ENCODE measurements at regions not wholly inside any gene's neighbourhood (a gene's known extent, or its start where the extent isn't known, plus 50 kb on each side); places are given as distances from the start of the nearest gene placed in this dataset.

GRCh38 chr4:42712854-42713253, 55.9 kb upstream of the ATP8A1 start:
- TF ChIP-seq YY1 (IDR thresholded peaks at IDR 0.05; ENCODE audit: insufficient read depth, insufficient read length) (no peak), ZNF274 (IDR thresholded peaks at IDR 0.05; ENCODE audit: low read depth, low read length) (no peak)

Data from NT2/D1 (cell line).